A549 (cell line): ENCODE measurements at regions not wholly inside any gene's neighbourhood (a gene's known extent, or its start where the extent isn't known, plus 50 kb on each side); places are given as distances from the start of the nearest gene placed in this dataset.

Experiments used
- ATAC-seq, 2 experiments: fragments of 200-7000 bp in 1 of 2; fragments of >200 bp in 1 of 2; cut with Nextera tagmentation in 1 of 2; cut with Tn5 transposase in 1 of 2; 3 replicates each; pipeline versions ENCODE4 v1.8.0 to v1.9.1; 2018 to 2020; ENCODE audit warnings: mild to moderate bottlenecking in 1 of 2, moderate library complexity in 1 of 2
- CTCF ChIA-PET: fragments of 300-600 bp; sonication (Branson Sonifier 250); formaldehyde crosslinking; extraction: SDS; loops from one replicate; lab custom pipeline; 2021; ENCODE audit warnings: antibody characterized with exemption, inconsistent platforms; lab: Yijun Ruan, JAX
- POLR2A ChIA-PET: fragments of 350-600 bp; formaldehyde crosslinking; extraction: SDS; loops from one replicate; lab custom pipeline; 2021; ENCODE audit warnings: antibody characterized with exemption, inconsistent platforms; lab: Yijun Ruan, JAX
- DNase-seq, 2 experiments: peaks; one replicate each; pipeline versions ENCODE4 v3.0.0 to v3.0.0-alpha.2; 2011 to 2016; ENCODE audit warnings: low read depth in 1 of 2, low spot score in 1 of 2
- FAIRE-seq: peaks from 2 replicates; lab custom pipeline; 2011; peaks lifted over from hg19 to GRCh38; lab: Jason Lieb, UNC
- H3K27ac ChIP-seq, 2 experiments: fragments of >200 bp; sonication (Bioruptor Twin); formaldehyde crosslinking; 3 replicates each; pipeline ENCODE4 v1.5.1; 2016 to 2017
- H3K4me1 ChIP-seq: fragments of >200 bp; sonication (Bioruptor Twin); formaldehyde crosslinking; 3 replicates; pipeline ENCODE4 v1.6.1; 2016
- H3K4me2 ChIP-seq: fragments of >200 bp; sonication (Bioruptor Twin); formaldehyde crosslinking; 3 replicates; pipeline ENCODE4 v1.6.1; 2016
- H3K4me3 ChIP-seq: fragments of >200 bp; sonication (Bioruptor Twin); formaldehyde crosslinking; 3 replicates; pipeline ENCODE4 v1.5.1; 2016
- H3K9me3 ChIP-seq: fragments of >200 bp; sonication (Bioruptor Twin); formaldehyde crosslinking; 3 replicates; pipeline ENCODE4 v1.6.1; 2016
- BCL3 ChIP-seq: fragments of >200 bp; sonication (Bioruptor Twin); formaldehyde crosslinking; IDR thresholded peaks from 3 replicates; pipeline ENCODE4 v1.6.1; 2016
- CBX8 ChIP-seq: fragments of 200-600 bp; sonication (generic); IDR thresholded peaks from 2 replicates; pipeline ENCODE4 v1.6.1; 2016
- CEBPB ChIP-seq, 2 experiments: fragments of >200 bp in 1 of 2; sonication (Bioruptor Twin) in 1 of 2; formaldehyde crosslinking in 1 of 2; IDR thresholded peaks; 2 replicates each; pipeline ENCODE4 v1.6.1; 2012 to 2016
- E2F6 ChIP-seq: IDR thresholded peaks from 2 replicates; pipeline ENCODE4 v1.6.1; 2012; ENCODE audit warnings: low read depth, borderline replicate concordance
- ESRRA ChIP-seq: fragments of 150-350 bp; IDR thresholded peaks from 2 replicates; pipeline ENCODE4 v1.6.1; 2014; ENCODE audit warnings: mild to moderate bottlenecking, low read length, borderline replicate concordance
- FOXS1 ChIP-seq: fragments of 250-450 bp; sonication (Bioruptor Pico); IDR thresholded peaks from 2 replicates; pipeline ENCODE4 v1.5.0; 2020; ENCODE audit warnings: mild to moderate bottlenecking, moderate library complexity
- GATA3 ChIP-seq: IDR thresholded peaks from 2 replicates; pipeline ENCODE4 v1.6.1; 2012; ENCODE audit warnings: borderline replicate concordance
- HEYL ChIP-seq: fragments of 250-450 bp; sonication (Bioruptor Pico); IDR thresholded peaks from 2 replicates; pipeline ENCODE4 v1.8.0; 2021; ENCODE audit warnings: mild to moderate bottlenecking, moderate library complexity
- HOXA7 ChIP-seq: fragments of 250-450 bp; sonication (Bioruptor Pico); IDR thresholded peaks from 2 replicates; pipeline ENCODE4 v1.5.0; 2020; ENCODE audit warnings: mild to moderate bottlenecking, moderate library complexity
- MYC ChIP-seq: IDR thresholded peaks from 2 replicates; pipeline ENCODE4 v1.6.1; 2012; ENCODE audit warnings: mild to moderate bottlenecking, inconsistent platforms, low read length, improper control_type of control experiment, borderline replicate concordance
- POLR2AphosphoS2 ChIP-seq: conservative IDR thresholded peaks from 2 replicates; pipeline ENCODE4 v1.6.1; 2012; ENCODE audit warnings: low read length, improper control_type of control experiment, inconsistent platforms
- RAD21 ChIP-seq, 2 experiments: fragments of >200 bp in 1 of 2; sonication (Bioruptor Twin) in 1 of 2; formaldehyde crosslinking in 1 of 2; IDR thresholded peaks in 1 of 2; conservative IDR thresholded peaks in 1 of 2; 2 replicates in 1 of 2; 3 replicates in 1 of 2; pipeline ENCODE4 v1.6.1; 2012 to 2018; ENCODE audit warnings: inconsistent platforms in 1 of 2
- RCOR1 ChIP-seq: fragments of 150-350 bp; IDR thresholded peaks from 2 replicates; pipeline ENCODE4 v1.6.1; 2014; ENCODE audit warnings: antibody characterized with exemption, low read length, low read depth
- REST ChIP-seq: fragments of 200-600 bp; sonication (generic); IDR thresholded peaks from 2 replicates; pipeline ENCODE4 v1.6.1; 2016; ENCODE audit warnings: antibody characterized with exemption, mild to moderate bottlenecking, moderate library complexity
- SMC3 ChIP-seq: fragments of >200 bp; sonication (Bioruptor Twin); formaldehyde crosslinking; IDR thresholded peaks from 3 replicates; pipeline ENCODE4 v1.6.1; 2018; ENCODE audit warnings: inconsistent platforms
- SREBF2 ChIP-seq: fragments of 450-650 bp; IDR thresholded peaks from 2 replicates; pipeline ENCODE4 v1.6.1; 2014; ENCODE audit warnings: mild to moderate bottlenecking, moderate library complexity
- TP53 ChIP-seq: fragments of 250-450 bp; sonication (Bioruptor Pico); IDR thresholded peaks from 2 replicates; pipeline ENCODE4 v1.5.0; 2021; ENCODE audit warnings: mild to moderate bottlenecking, moderate library complexity
- ZC3H11A ChIP-seq: fragments of 450-650 bp; IDR thresholded peaks from 2 replicates; pipeline ENCODE4 v1.6.1; 2014; ENCODE audit warnings: antibody characterized with exemption, mild to moderate bottlenecking
- ZFP36 ChIP-seq: fragments of 450-650 bp; IDR thresholded peaks from 2 replicates; pipeline ENCODE4 v1.6.1; 2014; ENCODE audit warnings: borderline replicate concordance; ENCODE audit not compliant: partially characterized antibody
- ZSCAN20 ChIP-seq: fragments of 250-450 bp; sonication (Bioruptor Pico); IDR thresholded peaks from 2 replicates; pipeline ENCODE4 v1.8.0; 2022; ENCODE audit warnings: mild to moderate bottlenecking, moderate library complexity
- WGBS: methylation state at CpG from one replicate; pipeline ENCODE4 v1.1.6; 2017; ENCODE audit errors: missing lambda C conversion rate; 5-methylcytosine and 5-hydroxymethylcytosine counted together

- ATAC-seq (no peak), DNase-seq (no peak)
These were observed 166.3 kb upstream of the SOX21 start for GRCh38 chr13:94878602-94879165.

GRCh38 chr13:94864474-94864873, 152.1 kb upstream of the SOX21 start:
- CTCF ChIA-PET: no interaction called here

More at GRCh38 chr13:94878602-94879165, 166.3 kb upstream of the SOX21 start:
- no peak for FAIRE-seq
- H3K27ac ChIP-seq: no peak overlapping the region
- POLR2A ChIA-PET: no interaction called here
- TF ChIP-seq ZC3H11A (no peak), TP53 (CRISPR knock-in tag) (no peak)
- no peak overlapping the region for H3K4me3 ChIP-seq
- H3K9me3 ChIP-seq: no peaks in the 10 kb centered on the region
- no peak overlapping the region for H3K4me2 ChIP-seq
- 38% methylated on average over 7 of the region's 7 CpGs for WGBS
- CTCF ChIA-PET: no interaction called here
- H3K4me1 ChIP-seq: no peaks in the 10 kb centered on the region

GRCh38 chr13:94860981-94861407, 148.6 kb upstream of the SOX21 start:
- Histone ChIP-seq H3K4me2 (peak overlapping the region; percentile 44), H3K4me1 (no peaks in the 10 kb centered on the region), H3K4me3 (no peak overlapping the region), H3K27ac (0 out of 6 replicates have a peak overlapping the region, but pooled peaks of 1 of the 2 experiments have one; percentile 16), H3K9me3 (no peaks in the 10 kb centered on the region)
- ATAC-seq: no peak
- ChIA-PET POLR2A (no interaction called here), CTCF (no interaction called here)
- no peak for DNase-seq
- no peak for FAIRE-seq
- WGBS: 59% methylated on average over 8 of the region's 8 CpGs
- TF ChIP-seq POLR2AphosphoS2 (no peak), REST (no peak), SMC3 (no peak), ZC3H11A (no peak), E2F6 (no peak), BCL3 (no peak), ZFP36 (no peak), SREBF2 (no peak), HEYL (CRISPR knock-in tag) (no peak), CEBPB (IDR thresholded peaks at IDR 0.05) (no peak)
- TF ChIP-seq, all 56 proteins: peak for 0

More at GRCh38 chr13:94864474-94864873, 152.1 kb upstream of the SOX21 start:
- FAIRE-seq (no peak), ATAC-seq (no peak), DNase-seq (no peak)
- Histone ChIP-seq H3K27ac (no peak overlapping the region), H3K9me3 (no peaks in the 10 kb centered on the region), H3K4me3 (no peak overlapping the region), H3K4me2 (no peak overlapping the region), H3K4me1 (no peaks in the 10 kb centered on the region)
- WGBS: 53% methylated on average over 6 of the region's 6 CpGs
- TF ChIP-seq MYC (no peak), CEBPB (IDR thresholded peaks at IDR 0.05) (no peak), ZSCAN20 (CRISPR knock-in tag) (no peak), RAD21 (conservative IDR thresholded peaks at IDR 0.05 in 1 of 2, IDR thresholded peaks at IDR 0.05 in 1 of 2) (no peak), CBX8 (no peak), BCL3 (no peak), RCOR1 (no peak), FOXS1 (CRISPR knock-in tag) (no peak), HOXA7 (no peak), ESRRA (no peak), HEYL (CRISPR knock-in tag) (no peak), GATA3 (no peak)
- POLR2A ChIA-PET: no interaction called here
